Upper lobe of right lung (tissue), 1 donor: ENCODE measurements at regions not wholly inside any gene's neighbourhood (a gene's known extent, or its start where the extent isn't known, plus 50 kb on each side); places are given as distances from the start of the nearest gene placed in this dataset.

ENCODE experiments used
- ATAC-seq: fragments of 200-7000 bp; cut with Tn5 transposase; one replicate; pipeline ENCODE4 v1.9.1; 2020; ENCODE audit warnings: mild to moderate bottlenecking, moderate library complexity
- DNase-seq: peaks from one replicate; pipeline ENCODE4 v3.0.0-alpha.2; 2020
- H3K27ac ChIP-seq: fragments of 200-600 bp; one replicate; pipeline ENCODE4 v1.8.0; 2022
- H3K27me3 ChIP-seq: fragments of 200-600 bp; one replicate; pipeline ENCODE4 v1.8.0; 2022; ENCODE audit warnings: mild to moderate bottlenecking
- H3K36me3 ChIP-seq: fragments of 200-600 bp; one replicate; pipeline ENCODE4 v1.8.0; 2022
- H3K4me1 ChIP-seq: fragments of 200-600 bp; one replicate; pipeline ENCODE4 v1.8.0; 2022
- H3K4me3 ChIP-seq: fragments of 200-600 bp; one replicate; pipeline ENCODE4 v1.8.0; 2022; ENCODE audit warnings: mild to moderate bottlenecking
- H3K9me3 ChIP-seq: fragments of 200-600 bp; one replicate; pipeline ENCODE4 v1.8.0; 2022
- CTCF ChIP-seq: fragments of 200-600 bp; IDR thresholded peaks from one replicate; pipeline ENCODE4 v1.8.0; 2022; ENCODE audit warnings: antibody characterized with exemption
- intact Hi-C: fragments of 100-400 bp; cut with DNase I; formaldehyde crosslinking; loops from one replicate; pipeline ENCODE4 v1.11.0; 2022
- donor health status: DM: no; HTN: yes; CAD: no; lungs with severe emphysema.

GRCh38 chr6:141437011-141437410 lies 695.7 kb upstream of the GJE1 start:
- ATAC-seq, result no peak
- Histone ChIP-seq H3K27ac (no peak overlapping the region), H3K36me3 (no peaks in the 10 kb centered on the region), H3K4me1 (no peaks in the 10 kb centered on the region), H3K9me3 (no peaks in the 10 kb centered on the region), H3K27me3 (no peaks in the 10 kb centered on the region), H3K4me3 (no peak overlapping the region)
- intact Hi-C loops, result no loop called here
- DNase-seq, result no peak
- no peak for TF ChIP-seq CTCF

GRCh38 chr6:141426400-141426980 lies 706.2 kb upstream of the GJE1 start:
- Histone ChIP-seq H3K4me3 (no peak overlapping the region), H3K27ac (no peak overlapping the region), H3K9me3 (no peaks in the 10 kb centered on the region), H3K4me1 (no peaks in the 10 kb centered on the region), H3K27me3 (no peaks in the 10 kb centered on the region), H3K36me3 (no peaks in the 10 kb centered on the region)
- intact Hi-C loops, result no loop called here
- no peak for TF ChIP-seq CTCF
- no peak for DNase-seq
- no peak for ATAC-seq

DNA sequence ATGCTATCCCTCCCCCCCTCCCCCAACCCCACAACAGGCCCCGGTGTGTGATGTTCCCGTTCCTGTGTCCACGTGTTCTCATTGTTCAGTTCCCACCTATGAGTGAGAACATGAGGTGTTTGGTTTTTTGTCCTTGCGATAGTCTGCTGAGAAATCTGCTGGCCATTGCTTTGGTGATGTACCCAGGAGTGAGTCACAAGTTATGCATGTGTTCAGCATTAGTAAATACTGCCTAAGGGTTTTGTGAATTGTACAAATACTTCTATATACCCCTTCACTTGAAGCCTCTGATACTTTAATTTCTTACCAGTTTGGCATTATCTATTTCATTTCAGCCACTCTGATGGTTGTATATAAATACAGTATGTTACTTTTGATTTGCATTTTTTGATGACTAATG lies 711.3 kb upstream of the GJE1 start:
- H3K9me3 ChIP-seq, result no peaks in the 10 kb centered on the region
- H3K4me3 ChIP-seq, result no peak overlapping the region
- intact Hi-C loops, result no loop called here
- H3K4me1 ChIP-seq, result no peaks in the 10 kb centered on the region
- DNase-seq, result no peak
- no peak for TF ChIP-seq CTCF
- no peaks in the 10 kb centered on the region for H3K36me3 ChIP-seq
- H3K27me3 ChIP-seq, result no peaks in the 10 kb centered on the region
- no peak overlapping the region for H3K27ac ChIP-seq
- ATAC-seq, result no peak

DNA sequence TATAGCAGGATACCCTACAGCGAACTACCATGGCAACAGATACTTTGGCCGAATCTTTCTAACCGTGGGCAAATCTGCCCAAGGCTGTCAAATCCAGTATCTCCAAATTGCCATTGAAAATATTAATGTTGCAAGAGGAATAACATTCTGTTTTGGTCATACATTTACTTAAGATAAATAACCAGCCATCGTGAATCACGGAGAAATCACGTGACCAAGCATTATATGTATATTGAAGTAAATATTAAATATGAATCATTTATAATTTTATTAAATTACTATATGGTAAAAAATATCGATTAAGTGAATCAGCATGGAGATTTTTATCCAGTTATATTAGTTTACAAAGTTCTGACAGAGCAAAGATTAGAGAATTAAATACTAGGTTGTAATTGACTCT lies 714.6 kb upstream of the GJE1 start:
- no peaks in the 10 kb centered on the region for H3K4me1 ChIP-seq
- intact Hi-C loops, result no loop called here
- H3K9me3 ChIP-seq, result no peaks in the 10 kb centered on the region
- H3K27me3 ChIP-seq, result no peaks in the 10 kb centered on the region
- no peak overlapping the region for H3K27ac ChIP-seq
- H3K4me3 ChIP-seq, result no peak overlapping the region
- no peak for TF ChIP-seq CTCF
- DNase-seq (no peak), ATAC-seq (no peak)
- H3K36me3 ChIP-seq, result no peaks in the 10 kb centered on the region

DNA sequence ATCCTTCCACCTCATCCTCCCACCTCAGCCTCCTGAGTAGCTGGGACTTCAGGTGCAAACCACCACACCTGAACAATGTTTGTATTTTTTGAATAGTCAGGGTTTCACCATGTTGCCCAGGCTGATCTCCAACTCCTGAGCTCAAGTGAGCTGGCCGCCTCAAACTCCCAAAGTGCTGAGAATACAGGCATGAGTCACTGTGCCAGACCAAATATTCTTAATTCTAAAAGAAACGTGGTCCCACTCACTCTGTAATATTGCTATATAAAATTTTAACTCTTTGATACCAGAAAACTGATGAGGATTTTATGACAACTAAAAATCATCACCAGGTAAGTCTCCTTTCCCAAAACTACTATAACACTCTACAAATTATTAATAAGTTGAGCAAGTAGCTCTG lies 716.8 kb upstream of the GJE1 start:
- no peaks in the 10 kb centered on the region for H3K36me3 ChIP-seq
- no peaks in the 10 kb centered on the region for H3K27me3 ChIP-seq
- no peak for ATAC-seq
- H3K27ac ChIP-seq, result no peak overlapping the region
- H3K4me1 ChIP-seq, result no peaks in the 10 kb centered on the region
- no peaks in the 10 kb centered on the region for H3K9me3 ChIP-seq
- no peak overlapping the region for H3K4me3 ChIP-seq
- no peak for TF ChIP-seq CTCF
- DNase-seq, result no peak
- intact Hi-C loops, result no loop called here

DNA sequence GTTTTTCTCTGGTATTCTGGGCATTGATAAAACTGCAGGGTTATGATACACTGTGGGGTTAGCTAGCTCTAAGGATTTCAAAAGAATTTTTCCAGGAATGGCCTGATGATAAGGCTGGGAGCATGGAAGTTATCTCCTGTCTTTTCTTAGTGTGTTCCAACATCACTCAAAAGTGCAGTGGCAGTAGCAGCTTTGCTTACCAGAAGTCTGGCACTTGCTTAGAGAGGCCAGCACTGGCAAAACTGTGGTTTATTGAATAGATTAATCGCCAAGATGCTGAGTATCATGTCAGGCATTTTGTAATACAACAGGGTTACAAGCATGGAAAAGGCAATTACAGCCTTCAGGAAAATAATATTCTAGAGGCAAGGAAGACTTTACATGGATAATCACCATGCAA lies 719.5 kb upstream of the GJE1 start:
- no peaks in the 10 kb centered on the region for H3K4me1 ChIP-seq
- H3K27ac ChIP-seq, result no peak overlapping the region
- no peak for TF ChIP-seq CTCF
- no peak overlapping the region for H3K4me3 ChIP-seq
- H3K36me3 ChIP-seq, result no peaks in the 10 kb centered on the region
- no peak for ATAC-seq
- H3K9me3 ChIP-seq, result no peaks in the 10 kb centered on the region
- no peaks in the 10 kb centered on the region for H3K27me3 ChIP-seq
- intact Hi-C loops, result no loop called here
- DNase-seq, result no peak
